GM03348 (cell line): ENCODE measurements at regions not wholly inside any gene's neighbourhood (a gene's known extent, or its start where the extent isn't known, plus 50 kb on each side); places are given as distances from the start of the nearest gene placed in this dataset.

Experiments
- DNase-seq: peaks from one replicate; pipeline ENCODE4 v3.0.0; 2012; ENCODE audit warnings: low spot score

GRCh38 chr14:26128931-26129671, 468.7 kb downstream of the NOVA1 start:
- no peak for DNase-seq

- DNase-seq, result no peak
Observed at GRCh38 chr14:26124896-26125438, 472.9 kb downstream of the NOVA1 start.

GRCh38 chr14:26123459-26123858, 474.4 kb downstream of the NOVA1 start:
- no peak for DNase-seq

GRCh38 chr14:26121181-26121580, 476.7 kb downstream of the NOVA1 start:
- DNase-seq, result no peak

GRCh38 chr14:26113911-26114640, 483.8 kb downstream of the NOVA1 start:
- DNase-seq, result no peak

- no peak for DNase-seq
Observed at GRCh38 chr14:26104717-26105116, 493.1 kb downstream of the NOVA1 start.

GRCh38 chr14:26097852-26098251, 500.0 kb downstream of the NOVA1 start:
- DNase-seq, result no peak

- DNase-seq, result no peak
Observed at GRCh38 chr14:26088275-26088674, 509.6 kb downstream of the NOVA1 start.

GRCh38 chr14:26081043-26081442, 516.8 kb downstream of the NOVA1 start:
- DNase-seq, result no peak

- no peak for DNase-seq
Observed at GRCh38 chr14:26078561-26078960, 519.3 kb downstream of the NOVA1 start.

- DNase-seq, result no peak
Observed at GRCh38 chr14:26074892-26075291, 522.9 kb downstream of the NOVA1 start.

- no peak for DNase-seq
Observed at GRCh38 chr14:26070443-26070842, 527.4 kb downstream of the NOVA1 start.

GRCh38 chr14:26067786-26068459, 529.9 kb downstream of the NOVA1 start:
- no peak for DNase-seq

GRCh38 chr14:26067341-26067740, 530.5 kb downstream of the NOVA1 start:
- DNase-seq, result no peak

- DNase-seq, result no peak
Observed at GRCh38 chr14:26056036-26056616, 541.7 kb downstream of the NOVA1 start.

GRCh38 chr14:26032348-26032747, 565.5 kb downstream of the NOVA1 start:
- no peak for DNase-seq

- no peak for DNase-seq
Observed at GRCh38 chr14:26026384-26026783, 571.4 kb downstream of the NOVA1 start.

- no peak for DNase-seq
Observed at GRCh38 chr14:26023967-26024366, 573.9 kb downstream of the NOVA1 start.

GRCh38 chr14:26021759-26022158, 576.1 kb downstream of the NOVA1 start:
- no peak for DNase-seq

- no peak for DNase-seq
Observed at GRCh38 chr14:26017270-26017669, 580.6 kb downstream of the NOVA1 start.

- DNase-seq, result no peak
Observed at GRCh38 chr14:26008290-26008689, 589.5 kb downstream of the NOVA1 start.

- no peak for DNase-seq
Observed at GRCh38 chr14:26004342-26004741, 593.5 kb downstream of the NOVA1 start.
